ENCODE measurements at regions not wholly inside any gene's neighbourhood (a gene's known extent, or its start where the extent isn't known, plus 50 kb on each side); places are given as distances from the start of the nearest gene placed in this dataset.

DNA sequence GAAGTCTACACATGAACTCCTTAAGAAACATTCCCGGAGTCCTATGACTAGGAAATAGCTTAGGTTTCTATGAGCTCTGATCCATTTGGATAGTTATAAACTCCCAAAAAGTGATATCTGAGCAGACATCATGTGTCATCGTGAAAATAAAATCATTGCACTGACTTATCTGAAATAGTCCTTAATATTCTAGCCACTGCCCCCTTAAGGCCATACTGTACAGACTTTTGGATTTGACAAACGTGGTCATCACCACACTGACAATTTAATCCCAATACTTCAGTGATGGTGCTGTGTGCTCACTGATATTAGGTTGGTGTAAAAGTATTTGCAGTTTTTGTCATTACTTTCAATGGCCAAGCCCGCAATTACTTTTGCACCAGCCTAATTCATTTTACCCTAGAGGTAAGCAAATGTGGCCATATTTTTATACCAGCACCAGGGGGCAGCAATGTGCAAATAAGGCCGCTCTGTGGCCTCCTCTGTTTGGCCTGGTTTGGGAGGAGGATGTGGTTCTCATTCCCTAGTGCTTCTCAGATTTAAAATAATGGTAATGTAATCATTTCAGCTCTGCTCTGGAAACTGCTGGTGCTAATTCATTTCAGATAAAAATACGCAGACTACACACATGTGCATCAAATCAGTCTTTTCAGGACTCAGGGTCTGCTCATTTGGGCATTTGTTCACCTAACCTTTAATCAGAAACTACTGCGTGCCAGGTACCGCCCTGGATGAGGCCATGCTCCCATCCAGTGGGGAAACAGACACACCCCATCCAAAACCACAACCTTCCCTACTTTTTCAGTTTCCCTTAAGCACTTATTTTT is 196.4 kb upstream of the C1QTNF7 start:
- peak; percentile 82 for DNase-seq (ENCODE audit: low spot score)

DNA sequence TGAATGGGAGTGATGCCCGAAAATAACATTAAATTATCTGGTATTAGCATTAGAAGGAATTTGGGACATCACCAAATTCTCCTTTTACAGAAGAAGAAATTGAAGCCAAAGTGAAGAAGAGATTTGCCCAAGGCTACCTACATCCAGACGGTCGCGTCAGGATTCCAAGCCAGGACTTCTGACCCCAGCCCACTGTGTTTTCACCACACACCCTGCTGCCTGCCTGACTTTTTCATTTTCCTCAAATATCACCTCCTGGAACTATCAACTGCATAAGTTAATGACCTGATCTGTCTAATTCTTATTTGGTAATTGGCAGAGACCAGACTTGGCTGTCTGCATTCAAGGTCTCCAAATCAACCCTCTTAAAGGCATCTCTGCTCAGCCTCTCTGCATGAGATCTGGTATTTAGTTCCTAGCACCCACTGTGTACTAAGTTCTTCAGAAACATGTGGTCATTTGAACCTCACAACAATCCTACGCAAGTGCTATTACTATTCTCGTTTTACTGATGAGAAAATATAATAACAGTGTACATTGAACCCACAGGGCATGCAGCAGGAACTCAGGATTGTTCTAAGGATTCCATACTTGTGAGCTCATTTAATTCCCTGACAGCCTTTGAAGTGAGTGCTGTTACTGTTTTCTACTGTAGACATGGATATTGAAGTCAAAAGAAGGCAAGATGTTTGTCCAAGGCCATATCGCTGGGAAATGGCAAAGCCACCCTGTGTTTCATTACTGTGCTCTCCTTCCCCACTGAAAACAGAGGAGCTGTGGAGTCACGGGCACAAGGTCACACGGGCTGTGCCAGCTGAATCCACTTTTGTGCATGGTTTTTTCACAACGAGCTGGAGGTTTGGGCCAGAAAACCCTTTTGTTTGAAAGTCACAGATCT is 195.2 kb upstream of the C1QTNF7 start:
- no peak for DNase-seq (ENCODE audit: low spot score)

DNA sequence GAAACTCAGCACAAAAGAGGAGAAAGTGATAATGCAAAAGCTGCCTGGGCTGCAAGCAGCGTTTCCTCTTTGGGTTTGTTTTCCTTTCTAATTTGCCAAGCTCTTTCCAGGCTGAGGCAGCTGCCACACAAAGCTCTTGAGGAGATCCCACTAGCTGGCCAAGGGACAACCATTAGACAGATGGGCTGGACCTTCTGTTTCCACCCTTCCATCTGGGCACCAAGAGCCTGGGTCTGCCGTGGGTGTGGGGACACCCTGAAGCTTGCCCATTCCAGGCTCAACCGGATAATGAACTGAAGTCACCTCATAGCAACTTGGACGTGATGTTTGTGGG is 194.6 kb upstream of the C1QTNF7 start:
- DNase-seq (ENCODE audit: low spot score), result no peak

DNA sequence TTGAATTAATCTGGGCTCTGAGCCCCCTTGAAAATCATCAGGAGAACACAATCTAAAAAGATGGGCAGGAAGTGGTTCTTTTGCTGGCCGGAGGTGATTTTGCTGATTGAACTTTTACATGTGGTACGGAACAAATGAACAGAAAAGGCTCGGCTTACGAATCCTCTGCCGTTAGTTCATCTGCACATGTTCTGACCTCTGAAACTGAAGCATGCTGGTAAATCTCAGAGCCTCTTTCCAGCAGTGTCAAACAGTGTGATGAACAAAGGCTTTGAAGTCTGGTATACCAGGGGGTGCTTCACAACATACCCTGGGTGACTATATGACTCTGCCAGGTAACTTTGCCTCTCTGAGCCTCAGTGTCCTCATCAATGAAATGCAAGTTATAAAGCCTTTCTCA is 194.2 kb upstream of the C1QTNF7 start:
- no peak for DNase-seq (ENCODE audit: low spot score)

DNA sequence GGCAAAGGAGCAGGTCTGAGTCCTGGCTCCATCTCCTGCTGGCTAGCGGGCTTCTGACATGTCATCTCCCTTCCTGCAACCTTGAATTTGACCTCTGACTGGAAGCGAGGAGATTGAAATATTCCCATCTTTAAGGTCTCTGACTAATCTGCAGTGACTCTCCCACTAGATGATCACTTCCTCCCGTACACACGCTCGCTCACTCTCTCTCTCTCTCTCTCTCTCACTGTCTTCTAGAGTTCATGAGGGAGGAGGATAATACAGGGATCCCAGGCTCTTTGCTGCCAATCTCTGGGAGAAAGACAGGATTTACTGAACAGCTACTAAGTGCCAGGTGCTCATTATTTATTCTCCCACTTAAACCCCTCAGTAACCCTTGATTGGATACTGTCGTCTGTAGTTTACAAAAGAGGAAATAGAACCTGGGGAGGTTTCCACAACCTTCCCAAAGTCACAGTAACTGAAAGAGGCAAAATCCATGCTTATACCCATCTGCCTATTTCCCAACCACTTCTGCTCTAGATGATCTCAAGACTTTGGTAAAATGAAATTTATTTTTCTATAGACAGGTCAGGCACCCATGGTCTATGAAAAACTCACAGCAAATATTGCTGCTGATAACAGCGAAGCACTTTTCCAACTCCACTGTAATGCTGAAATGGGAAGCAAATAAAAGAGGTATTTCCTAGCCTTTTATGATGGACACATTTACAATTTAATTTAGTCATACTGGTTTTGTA is 193.5 kb upstream of the C1QTNF7 start:
- DNase-seq (ENCODE audit: low spot score), result no peak

DNA sequence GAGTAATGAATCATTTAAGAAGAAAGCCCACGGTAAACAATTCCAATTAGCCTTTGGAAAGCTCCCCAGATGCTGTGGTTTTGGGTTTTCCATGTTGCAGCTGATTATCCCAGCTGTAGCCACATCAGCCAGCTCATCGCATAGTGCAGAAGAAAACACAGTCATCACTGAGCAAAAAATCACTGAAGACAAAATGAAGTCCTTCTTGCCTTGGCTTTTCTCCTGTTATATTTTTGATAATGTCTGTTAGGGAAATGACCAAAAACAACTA is 193.0 kb upstream of the C1QTNF7 start:
- no peak for DNase-seq (ENCODE audit: low spot score)

DNA sequence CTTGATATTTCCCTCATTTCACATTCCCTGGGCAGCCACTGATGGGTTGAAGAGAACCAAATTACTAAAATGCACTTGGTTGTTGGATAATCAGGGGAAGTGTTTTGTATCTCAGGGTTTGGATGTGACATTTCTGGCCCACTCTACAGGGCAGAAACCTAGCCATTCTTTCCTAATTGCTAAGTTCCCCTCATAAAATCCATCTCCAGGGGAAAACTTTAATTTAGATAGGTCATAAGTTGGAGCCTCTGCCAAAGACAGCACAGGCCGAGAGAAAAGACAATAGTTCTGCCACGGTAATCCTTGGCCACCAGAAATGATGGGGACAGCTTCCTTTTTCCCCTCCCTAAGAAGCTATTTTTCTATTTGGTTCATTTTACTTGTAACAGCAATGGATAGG is 192.7 kb upstream of the C1QTNF7 start:
- DNase-seq (ENCODE audit: low spot score), result no peak

DNA sequence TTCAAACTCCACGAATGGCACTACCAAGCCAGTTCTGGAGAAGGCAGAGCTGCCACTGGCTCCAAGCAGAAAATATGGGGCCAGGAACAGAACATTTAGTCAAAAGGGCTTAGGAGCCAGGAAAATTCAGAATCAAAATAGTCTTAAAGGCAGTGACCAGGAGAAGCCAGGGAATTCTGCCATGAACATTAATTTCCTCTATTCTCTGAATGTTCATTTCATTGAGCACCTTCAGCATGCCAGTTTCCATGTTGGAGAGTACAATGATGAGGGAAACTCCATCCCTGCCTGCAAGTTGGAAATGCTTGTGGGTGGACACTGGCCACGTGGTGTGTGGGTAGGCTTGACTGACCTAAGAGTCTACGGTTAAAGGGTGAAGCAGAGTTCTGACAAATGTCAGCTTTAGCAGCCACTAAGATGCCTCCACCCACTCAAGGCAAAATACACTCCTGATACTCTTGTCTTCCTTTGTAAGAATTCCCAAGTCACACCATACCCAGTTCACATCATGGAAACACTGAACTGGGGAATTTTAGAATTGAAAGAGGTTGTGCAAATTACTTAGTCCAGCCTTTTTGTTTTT is 190.1 kb upstream of the C1QTNF7 start:
- DNase-seq (ENCODE audit: low spot score), result no peak

DNA sequence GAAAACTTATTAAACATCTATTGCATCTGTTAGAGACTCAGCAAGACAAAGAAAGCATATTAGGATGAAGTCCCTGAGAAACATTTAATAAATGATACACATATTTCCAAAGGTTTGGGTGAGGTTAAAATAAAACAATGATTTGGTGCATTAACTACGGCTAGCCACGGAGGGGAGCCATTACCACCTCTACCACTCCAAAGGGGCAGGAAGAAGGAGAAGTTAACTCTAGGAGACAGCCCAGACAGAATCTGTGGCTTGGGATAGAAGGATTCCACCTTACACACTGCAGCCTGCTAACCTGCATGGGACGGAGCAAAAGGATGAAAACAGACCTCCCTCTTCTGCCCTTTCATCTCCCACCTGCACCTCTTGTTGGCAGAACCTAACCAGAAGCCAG is 189.1 kb upstream of the C1QTNF7 start:
- DNase-seq (ENCODE audit: low spot score), result peak; percentile 18

DNA sequence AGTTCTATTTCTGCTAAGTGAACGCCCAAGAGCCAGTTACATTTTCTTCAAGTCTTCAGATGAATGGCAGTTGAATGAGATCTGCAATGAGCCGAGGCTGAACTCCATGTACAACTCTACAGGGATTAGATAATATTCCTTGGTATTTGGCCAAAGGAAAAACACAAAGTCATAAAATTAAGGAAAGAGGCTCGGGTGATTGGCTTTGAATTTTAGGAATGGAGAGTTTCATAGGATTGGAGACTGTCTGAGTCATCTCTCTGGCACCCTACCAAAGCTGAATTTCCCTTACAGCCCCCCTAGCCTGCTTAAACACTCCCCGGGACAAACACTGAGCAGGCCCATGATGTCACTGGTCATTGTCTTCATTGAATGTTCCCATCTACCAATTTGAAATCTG is 188.0 kb upstream of the C1QTNF7 start:
- DNase-seq (ENCODE audit: low spot score), result no peak

DNA sequence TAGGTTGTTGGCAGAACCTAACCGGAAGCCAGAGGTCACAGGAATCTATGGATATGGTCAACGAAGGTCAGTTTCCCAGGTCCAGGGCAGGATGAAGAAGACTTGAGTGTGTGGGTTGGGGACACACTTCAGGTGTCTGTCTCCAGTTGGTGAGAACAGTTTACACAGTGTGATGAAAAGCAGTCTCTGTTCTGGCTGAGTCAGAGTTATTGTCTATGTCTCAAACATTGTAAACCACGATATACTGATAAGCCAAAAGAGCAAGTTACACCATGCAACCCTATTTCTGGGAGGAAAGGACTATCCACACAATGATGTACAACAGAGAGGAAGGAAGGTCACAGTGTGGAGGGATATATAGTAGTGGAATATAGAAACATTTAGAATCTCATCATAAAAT is 187.1 kb upstream of the C1QTNF7 start:
- DNase-seq (ENCODE audit: low spot score), result no peak

DNA sequence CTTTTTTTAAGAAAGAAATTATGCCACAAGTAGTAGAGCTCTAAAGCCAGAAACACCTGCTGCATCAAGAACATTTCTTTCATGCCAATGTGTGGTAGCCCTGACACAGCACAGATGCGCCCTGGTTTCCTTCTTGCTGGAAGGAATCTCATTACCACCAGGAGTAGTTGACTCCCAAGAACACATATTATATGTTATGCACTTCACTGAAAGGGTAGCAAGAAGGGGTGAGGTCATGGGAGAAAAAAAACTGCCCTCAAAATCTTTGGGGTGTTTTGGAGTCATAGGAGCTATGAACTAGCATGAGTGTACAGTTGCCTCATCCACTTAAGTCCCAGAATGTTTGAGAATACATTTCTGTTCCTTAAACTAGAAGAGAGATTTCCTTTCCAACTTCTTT is 185.8 kb upstream of the C1QTNF7 start:
- no peak for DNase-seq (ENCODE audit: low spot score)

DNA sequence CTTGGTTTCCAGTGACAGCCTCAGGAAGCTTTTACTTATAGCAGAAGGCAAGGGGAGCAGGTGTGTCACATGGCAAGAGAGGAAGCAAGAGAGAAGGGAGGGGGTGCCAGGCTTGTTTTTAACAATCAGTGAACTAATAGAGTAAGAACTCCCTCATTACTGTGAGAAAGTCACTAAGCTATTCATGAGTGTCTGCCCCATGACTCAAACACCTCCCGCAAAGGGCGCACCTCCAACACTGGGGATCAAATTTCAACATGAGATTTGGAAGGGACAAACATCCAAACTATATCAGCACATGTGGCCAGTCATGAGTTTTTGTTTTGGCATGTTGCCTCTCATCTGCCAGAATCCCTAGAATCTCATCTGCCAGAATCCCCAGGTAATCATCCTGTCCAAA is 183.5 kb upstream of the C1QTNF7 start:
- DNase-seq (ENCODE audit: low spot score), result no peak

DNA sequence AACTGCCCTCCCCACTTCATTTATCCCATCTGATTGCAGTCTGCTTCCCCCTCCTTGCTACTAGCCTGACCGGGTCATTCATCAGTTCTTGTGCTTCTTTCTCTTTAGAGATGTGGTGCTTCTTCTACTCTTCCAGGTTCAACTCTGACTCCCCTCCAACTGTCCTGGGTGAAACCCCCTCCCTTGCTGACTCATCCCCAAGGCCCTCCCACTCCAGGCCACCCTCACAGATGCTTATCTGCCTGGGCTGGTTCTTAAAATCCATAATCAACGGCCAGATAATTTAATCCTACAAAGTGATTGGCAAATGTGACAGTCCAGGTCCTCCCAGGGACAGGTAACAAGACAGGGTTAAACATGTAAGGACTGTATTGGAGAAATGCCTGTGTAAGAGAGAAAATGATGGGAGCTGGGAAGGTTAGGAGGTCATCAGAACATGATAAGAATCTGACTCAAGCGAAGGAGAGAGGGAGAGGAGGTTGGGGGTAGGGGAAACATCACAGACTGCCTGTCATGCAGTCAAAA is 182.8 kb upstream of the C1QTNF7 start:
- no peak for DNase-seq (ENCODE audit: low spot score)

DNA sequence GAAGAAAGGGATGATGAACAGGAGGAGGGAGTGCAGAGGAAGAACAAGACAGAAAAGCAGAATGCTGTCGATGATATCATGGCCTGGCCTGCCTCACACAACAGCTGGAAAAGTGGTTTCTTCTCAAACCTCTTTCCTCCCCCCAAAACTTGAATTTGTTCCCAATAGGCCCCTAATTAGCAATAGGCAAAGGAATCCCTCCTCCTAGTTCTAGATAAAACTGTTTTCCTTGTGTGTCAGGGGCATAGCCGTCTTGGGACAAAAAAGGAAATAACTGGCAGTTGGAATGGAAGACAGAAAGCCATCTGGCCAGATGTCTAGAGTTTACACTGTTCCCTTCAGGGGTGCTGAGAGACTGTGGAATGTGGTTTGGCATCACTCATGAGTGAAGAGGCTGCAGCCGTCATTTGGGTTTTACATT is 177.8 kb upstream of the C1QTNF7 start:
- DNase-seq (ENCODE audit: low spot score), result no peak

DNA sequence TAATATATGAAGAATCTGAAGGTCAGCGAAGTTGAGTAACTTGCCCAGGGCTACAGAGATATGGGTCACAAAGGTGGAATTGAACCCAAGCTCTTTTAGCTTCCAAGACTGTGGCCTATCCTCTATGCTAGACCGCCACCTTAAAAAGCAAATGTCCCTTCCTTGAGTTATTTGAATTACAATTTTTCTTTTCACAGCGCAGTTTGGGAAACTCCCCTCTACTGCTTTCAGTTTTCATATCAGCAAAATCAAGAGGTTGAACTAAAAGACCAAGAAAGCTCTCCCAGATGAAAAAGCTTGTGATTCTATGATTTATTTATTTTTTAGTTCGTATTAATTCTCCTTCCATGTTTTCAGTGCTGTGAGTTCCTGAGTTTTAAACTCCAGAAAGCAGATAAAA is 174.5 kb upstream of the C1QTNF7 start:
- no peak for DNase-seq (ENCODE audit: low spot score)

DNA sequence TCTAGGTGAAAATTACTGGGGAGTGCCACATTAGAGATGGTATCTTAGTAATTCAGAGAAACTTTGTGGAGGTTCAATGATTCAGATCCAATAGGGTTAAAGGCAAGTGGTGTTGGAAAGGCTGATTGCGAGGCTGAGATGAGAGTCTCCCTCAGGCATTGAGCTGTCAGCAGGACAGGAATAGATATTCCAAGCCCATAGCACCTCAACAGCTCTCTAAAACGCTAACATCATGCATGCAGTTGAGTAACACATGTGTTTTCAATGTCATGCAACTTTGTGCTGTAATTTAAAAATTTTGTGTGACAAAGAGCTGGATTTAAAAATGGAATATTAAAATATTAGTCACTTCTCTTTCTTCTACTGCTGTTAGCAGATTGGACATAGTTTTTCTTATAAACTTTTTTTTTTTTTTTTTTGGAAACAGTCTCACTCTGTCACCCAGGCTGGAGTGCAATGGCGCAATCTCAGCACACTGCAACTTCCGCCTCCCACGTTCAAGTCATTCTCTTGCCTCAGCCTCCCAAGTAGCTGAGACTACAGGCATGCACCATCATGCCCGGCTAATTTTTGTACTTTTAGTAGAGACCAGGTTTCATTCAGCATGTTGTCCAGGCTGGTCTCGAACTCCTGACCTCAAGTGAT is 173.5 kb upstream of the C1QTNF7 start:
- no peak for DNase-seq (ENCODE audit: low spot score)

DNA sequence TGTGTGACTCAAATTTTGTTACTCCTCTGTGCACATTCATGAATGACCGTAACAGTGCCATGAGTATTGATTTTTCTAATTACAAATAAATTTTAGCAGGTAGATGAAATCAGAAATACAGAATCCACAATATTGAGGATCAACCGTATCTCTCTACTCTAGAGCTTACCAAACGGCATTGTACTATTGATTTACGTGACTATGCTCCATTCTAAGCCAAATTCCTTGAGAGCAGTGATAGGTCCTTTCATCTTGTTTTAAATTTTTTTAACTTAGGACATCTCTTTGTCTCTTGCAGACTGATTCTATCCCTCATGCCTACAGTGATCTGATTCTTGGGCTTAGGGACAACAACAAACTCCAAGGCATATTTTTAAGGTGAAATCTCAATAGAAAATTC is 172.3 kb upstream of the C1QTNF7 start:
- DNase-seq (ENCODE audit: low spot score), result no peak

DNA sequence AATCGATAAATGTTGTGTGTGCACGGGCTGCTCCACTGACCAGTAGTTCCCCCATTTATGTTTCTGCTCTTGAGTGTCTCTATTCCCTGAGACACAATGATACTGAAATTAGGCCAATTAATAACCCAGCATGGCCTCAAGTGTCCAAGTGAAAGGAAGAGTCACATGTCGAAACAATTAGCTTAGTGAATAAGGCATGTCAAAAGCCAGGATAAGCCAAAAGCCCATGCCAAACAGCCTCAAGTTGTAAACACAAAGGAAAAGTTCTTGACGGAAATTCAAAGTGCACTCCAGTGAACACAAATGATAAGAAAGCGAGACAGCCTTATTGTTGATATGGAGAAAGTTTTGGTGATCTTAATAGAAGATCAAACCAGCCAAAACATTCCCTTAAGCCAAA is 167.1 kb upstream of the C1QTNF7 start:
- DNase-seq (ENCODE audit: low spot score), result no peak

DNA sequence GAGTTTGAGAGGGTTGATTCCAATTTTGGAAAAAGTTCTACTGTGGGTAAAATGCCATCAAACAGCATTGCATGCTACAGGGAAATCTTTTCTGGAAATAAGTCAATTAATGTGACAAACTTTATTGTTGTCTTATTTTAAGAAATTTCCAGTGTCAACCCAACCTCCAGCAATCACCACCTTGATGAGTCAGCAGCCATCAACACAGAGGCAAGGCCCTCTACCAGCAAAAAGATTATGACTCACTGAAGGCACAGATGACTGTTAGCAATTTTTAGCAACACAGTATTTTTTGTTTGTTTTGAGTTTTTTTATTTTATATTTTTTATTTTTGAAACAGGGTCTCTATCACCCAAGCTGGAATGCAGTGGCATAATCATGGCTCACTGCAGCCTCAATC is 165.4 kb upstream of the C1QTNF7 start:
- DNase-seq (ENCODE audit: low spot score), result no peak

DNA sequence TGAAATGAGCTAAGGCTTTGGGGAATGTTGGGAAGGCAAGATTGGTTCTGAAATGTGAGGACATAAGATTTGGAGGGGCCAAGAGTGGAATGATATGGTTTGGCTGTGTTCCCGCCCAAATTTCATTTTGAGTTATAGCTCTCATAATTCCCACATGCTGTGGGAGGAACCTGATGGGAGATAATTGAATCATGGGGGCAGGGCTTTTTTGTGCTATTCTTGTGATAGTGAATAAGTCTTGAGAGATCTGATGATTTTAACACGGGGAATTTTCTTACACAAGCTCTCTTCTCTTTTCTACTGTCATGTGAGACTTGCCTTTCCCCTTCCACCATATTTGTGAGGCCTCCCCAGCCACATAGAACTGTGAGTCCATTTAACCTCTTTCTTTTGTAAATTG is 157.6 kb upstream of the C1QTNF7 start:
- DNase-seq (ENCODE audit: low spot score), result no peak

DNA sequence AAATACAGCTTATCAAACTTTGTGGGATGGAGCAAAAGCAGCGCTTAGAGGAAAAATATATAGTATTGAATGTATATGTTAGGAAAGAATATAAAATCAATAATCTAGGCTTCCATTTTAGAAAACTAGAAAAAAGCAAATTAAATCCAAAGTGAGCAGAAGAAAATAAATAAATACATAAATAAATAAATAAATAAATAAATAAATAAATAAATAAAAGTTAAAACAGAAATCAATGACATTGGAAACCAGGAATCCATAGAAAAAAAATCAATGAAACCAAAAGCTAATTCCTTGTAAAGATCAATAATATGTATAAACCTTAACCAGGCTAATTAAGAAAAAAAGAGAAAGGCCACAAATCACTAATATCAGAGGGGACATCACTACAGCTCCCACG is 141.8 kb upstream of the C1QTNF7 start:
- DNase-seq (ENCODE audit: low spot score), result no peak

Data from NAMALWA (cell line).